Activated T-helper 1 cell treated with anti-CD3 and anti-CD28 coated beads, Interleukin-12 subunit alpha, Interleukin-12 subunit beta, Interleukin-2, Interleukin-4 antibody, amounts not matched to agents 30 ng/mL and 10 ng/mL and 1 ng/mL, durations not matched to agents 14 hours and 24 hours and 36 hours (primary cell): ENCODE measurements at regions not wholly inside any gene's neighbourhood (a gene's known extent, or its start where the extent isn't known, plus 50 kb on each side); places are given as distances from the start of the nearest gene placed in this dataset.
"Not testable (repeated sequence)": the region's sequence is repeated elsewhere in the genome, so short reads cannot be mapped to it uniquely, and the experiment has no call there.

Experiments
- DNase-seq: peaks from one replicate; pipeline ENCODE4 v3.0.0; 2021; ENCODE audit warnings: low spot score
- H3K27ac Mint-ChIP-seq: one replicate; pipeline ENCODE4 v1.8.0; 2021; ENCODE audit warnings: mild to moderate bottlenecking, mixed read lengths
- H3K27me3 Mint-ChIP-seq: one replicate; pipeline ENCODE4 v1.8.0; 2022; ENCODE audit warnings: mild to moderate bottlenecking, moderate library complexity, mixed read lengths; ENCODE audit not compliant: insufficient read depth
- H3K36me3 Mint-ChIP-seq: one replicate; pipeline ENCODE4 v1.8.0; 2021; ENCODE audit warnings: low read depth, mixed read lengths
- H3K4me1 Mint-ChIP-seq: one replicate; pipeline ENCODE4 v1.8.0; 2021; ENCODE audit warnings: low read depth, mixed read lengths
- H3K4me3 Mint-ChIP-seq: one replicate; pipeline ENCODE4 v1.8.0; 2021; ENCODE audit warnings: mild to moderate bottlenecking, moderate library complexity, mixed read lengths
- H3K9me3 Mint-ChIP-seq: one replicate; pipeline ENCODE4 v1.8.0; 2021; ENCODE audit warnings: mixed read lengths
- intact Hi-C: fragments of 100-400 bp; cut with micrococcal nuclease; formaldehyde crosslinking; loops from one replicate; pipeline ENCODE4 v1.15.1; 2024

DNA sequence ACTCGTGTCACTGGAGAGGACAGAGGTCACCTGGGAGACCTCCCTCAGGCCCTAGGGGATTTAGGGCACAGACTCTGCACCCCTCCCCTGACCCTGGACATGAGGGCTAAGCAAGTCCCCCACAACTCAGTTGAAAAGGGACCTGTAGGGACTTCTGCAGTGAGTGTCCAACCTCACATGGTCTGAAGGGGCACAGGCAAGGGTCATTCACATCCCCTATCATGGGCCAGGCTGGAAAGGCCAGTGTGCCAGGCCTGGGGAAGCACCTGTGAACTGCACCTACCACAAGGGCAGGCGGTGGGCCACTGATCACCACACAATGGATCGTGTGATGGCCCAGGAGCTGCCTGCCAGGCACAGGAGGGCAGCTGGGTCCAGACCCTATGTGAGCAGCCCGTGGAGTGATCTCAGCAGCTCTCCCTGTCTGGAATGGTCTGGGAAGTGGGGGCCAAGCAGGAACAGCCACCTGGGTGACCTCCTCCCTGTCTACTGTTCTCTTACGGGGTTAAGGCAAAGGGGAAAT lies 1502.6 kb upstream of the TPTE start:
- H3K9me3 Mint-ChIP-seq, result peaks cover 12% of the 10 kb centered on the region
- H3K27me3 Mint-ChIP-seq, intact Hi-C loops, H3K4me1 Mint-ChIP-seq, H3K36me3 Mint-ChIP-seq, H3K27ac Mint-ChIP-seq, H3K4me3 Mint-ChIP-seq, DNase-seq: not testable (repeated sequence)

DNA sequence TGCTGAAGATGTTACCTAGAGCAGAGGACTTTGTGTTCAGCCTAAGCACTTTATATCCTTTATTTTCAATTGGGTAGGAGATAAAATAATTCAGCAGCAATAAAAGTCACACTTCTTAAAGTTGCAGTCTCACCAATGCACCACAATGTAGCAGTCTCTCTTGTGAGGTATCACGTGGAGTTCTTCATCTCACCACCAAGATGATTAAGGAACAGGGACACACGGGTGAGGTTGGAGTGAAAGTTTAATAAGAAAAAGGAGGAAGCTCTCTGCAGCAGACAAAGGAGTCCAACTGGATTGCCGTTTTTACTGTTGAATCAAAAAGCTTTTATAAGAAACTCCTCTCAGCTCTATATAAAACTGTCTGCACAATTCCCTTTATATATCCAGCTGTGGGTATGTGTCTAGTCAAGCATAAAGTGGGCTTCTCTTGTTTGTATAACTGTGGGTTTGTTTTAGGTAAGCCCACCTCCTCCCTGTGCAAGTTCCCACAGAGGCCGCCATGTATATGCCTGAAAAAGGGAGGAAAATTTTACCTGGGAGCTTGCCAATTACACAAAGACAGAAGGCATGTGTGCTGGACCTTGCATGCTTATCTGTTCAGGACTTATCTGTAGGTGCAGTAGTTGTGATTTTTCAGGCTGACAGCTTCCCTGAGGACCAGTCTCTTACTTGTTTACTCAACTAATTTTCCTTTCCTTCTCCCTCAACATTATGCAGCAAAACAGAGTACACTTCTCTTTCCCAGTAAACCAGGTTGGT lies 1497.2 kb upstream of the TPTE start:
- H3K27me3 Mint-ChIP-seq, intact Hi-C loops, H3K36me3 Mint-ChIP-seq, H3K27ac Mint-ChIP-seq, H3K4me1 Mint-ChIP-seq, DNase-seq, H3K9me3 Mint-ChIP-seq, H3K4me3 Mint-ChIP-seq: not testable (repeated sequence)

DNA sequence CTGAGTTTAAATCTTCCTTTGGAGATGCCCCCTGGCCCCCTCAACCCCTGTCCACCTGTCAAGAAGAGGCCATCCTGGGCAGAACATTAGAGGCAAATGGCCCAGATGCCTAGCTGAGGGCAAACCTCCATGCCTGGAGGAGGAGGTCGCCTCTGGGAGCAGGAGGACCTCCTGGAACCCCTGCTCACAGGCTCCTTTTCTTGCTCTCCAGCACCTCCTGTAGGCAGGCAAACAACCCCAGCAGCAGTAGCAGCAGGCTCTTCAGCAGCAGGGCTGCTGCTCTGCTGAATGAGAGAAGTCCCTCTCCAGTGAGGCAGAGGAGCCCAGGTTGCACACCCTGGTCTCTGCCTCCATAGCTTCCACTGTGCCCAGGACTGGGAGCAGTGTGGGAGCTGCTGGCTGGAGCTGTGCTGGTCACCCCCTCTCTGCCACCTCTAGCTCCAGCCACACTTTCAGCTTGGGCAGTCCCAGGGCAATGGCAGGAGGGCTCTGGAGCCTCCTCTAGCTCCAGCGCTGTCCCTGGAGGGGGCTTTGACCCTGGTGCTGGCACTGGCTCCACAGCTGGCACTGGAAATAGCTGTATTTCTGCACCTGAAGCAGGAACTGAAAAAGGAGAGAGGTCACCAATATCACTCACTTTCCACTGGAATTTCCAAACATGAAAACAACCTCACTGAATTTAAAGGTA lies 1494.5 kb upstream of the TPTE start:
- H3K9me3 Mint-ChIP-seq, DNase-seq, H3K27me3 Mint-ChIP-seq, H3K4me3 Mint-ChIP-seq, intact Hi-C loops, H3K27ac Mint-ChIP-seq, H3K36me3 Mint-ChIP-seq, H3K4me1 Mint-ChIP-seq: not testable (repeated sequence)

GRCh38 chr21:9027417-9027800 lies 1494.0 kb upstream of the TPTE start:
- H3K9me3 Mint-ChIP-seq, H3K36me3 Mint-ChIP-seq, intact Hi-C loops, H3K4me1 Mint-ChIP-seq, DNase-seq, H3K27ac Mint-ChIP-seq, H3K27me3 Mint-ChIP-seq, H3K4me3 Mint-ChIP-seq: not testable (repeated sequence)

GRCh38 chr21:9028624-9029431 lies 1492.6 kb upstream of the TPTE start:
- H3K9me3 Mint-ChIP-seq, H3K4me1 Mint-ChIP-seq, H3K36me3 Mint-ChIP-seq, H3K27ac Mint-ChIP-seq, H3K27me3 Mint-ChIP-seq, DNase-seq, H3K4me3 Mint-ChIP-seq, intact Hi-C loops: not testable (repeated sequence)

- H3K36me3 Mint-ChIP-seq, DNase-seq, intact Hi-C loops, H3K9me3 Mint-ChIP-seq, H3K27ac Mint-ChIP-seq, H3K4me1 Mint-ChIP-seq, H3K27me3 Mint-ChIP-seq, H3K4me3 Mint-ChIP-seq: not testable (repeated sequence)
Measured at GRCh38 chr21:9030141-9030665, 1491.2 kb upstream of the TPTE start.

DNA sequence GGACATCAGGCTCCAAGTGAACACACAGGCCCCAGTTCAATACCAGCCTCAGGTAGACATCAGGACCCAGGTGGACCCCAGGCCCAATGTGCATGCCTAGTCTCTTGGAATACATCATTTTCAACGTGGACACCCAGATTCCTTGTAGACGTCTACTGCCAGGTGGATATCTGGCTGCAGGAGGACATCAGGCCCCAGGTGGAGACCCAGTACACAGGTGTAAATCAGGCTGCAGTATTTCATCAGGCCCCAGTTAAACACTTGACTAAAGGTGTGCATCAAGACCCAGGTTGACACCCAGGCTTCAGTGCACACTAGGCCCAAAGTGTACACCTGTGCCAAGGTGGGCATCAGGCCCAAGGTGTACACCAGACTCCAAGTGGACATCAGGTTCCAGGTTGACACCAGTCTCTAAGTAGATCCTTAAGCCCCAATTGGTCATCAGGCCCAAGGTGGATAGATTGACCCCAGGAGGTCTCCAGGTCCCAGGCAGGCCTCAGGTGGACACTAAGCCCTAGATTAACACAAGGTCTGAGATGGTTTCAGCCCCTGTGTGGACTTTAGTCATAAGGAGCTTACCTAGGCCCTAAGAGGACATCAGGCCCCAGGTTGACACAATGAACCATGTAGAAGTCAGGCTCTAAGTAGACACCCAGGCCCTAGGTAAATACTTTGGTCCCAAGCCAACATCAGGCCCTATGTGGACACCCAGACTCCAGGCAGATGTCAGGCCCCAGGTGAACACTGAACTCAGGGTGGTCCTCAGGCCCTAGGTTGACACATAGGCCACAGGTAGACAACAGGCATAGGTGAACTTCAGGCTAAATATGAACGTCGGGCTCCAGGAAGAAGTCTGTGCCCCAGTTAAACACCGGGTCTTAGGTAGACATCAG lies 1489.7 kb upstream of the TPTE start:
- H3K4me1 Mint-ChIP-seq, H3K27ac Mint-ChIP-seq, H3K4me3 Mint-ChIP-seq, intact Hi-C loops, H3K36me3 Mint-ChIP-seq, DNase-seq, H3K27me3 Mint-ChIP-seq, H3K9me3 Mint-ChIP-seq: not testable (repeated sequence)

DNA sequence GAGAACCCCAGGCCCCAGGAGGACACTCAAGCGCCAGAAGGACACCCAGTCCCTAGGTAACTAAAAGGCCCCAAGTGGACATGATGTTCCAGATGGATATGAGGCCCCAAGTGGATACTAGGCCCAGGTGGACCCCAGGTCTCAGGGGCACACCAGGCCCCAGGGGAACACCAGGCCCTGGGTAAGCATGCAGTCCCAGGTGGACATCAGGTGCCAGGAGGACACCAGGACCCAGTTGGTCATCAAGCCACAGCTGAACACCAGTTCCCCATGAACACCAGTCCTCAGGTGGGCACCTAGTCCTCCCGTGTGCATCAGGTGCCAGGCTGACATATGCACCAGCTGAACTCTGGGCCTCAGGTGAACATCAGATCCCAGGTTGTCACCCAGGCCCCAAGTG lies 1488.8 kb upstream of the TPTE start:
- H3K36me3 Mint-ChIP-seq, DNase-seq, H3K4me1 Mint-ChIP-seq, H3K4me3 Mint-ChIP-seq, intact Hi-C loops, H3K9me3 Mint-ChIP-seq, H3K27me3 Mint-ChIP-seq, H3K27ac Mint-ChIP-seq: not testable (repeated sequence)

DNA sequence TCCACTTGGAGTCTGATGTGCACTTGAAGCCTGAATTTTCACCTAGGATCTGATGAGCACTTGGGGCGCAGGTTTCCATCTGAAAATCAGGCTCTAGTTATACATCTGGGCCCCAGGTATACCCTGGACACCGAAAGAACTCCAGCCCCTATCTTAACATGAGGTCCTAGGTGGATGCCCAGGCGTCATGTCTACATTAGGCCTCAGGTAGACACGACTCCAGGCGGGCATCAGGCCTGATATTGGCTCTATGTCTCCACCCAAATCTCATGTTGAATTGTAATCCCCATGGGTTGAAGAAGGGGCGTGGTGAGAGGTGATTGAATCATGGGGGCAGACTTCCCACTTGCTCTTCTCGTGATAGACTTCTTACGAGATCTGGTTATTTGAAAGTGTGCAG lies 1488.1 kb upstream of the TPTE start:
- not testable (repeated sequence) for H3K36me3 Mint-ChIP-seq

GRCh38 chr21:9034491-9035200 lies 1486.7 kb upstream of the TPTE start:
- DNase-seq, intact Hi-C loops, H3K4me1 Mint-ChIP-seq, H3K27ac Mint-ChIP-seq, H3K36me3 Mint-ChIP-seq, H3K27me3 Mint-ChIP-seq, H3K9me3 Mint-ChIP-seq, H3K4me3 Mint-ChIP-seq: not testable (repeated sequence)

More for the DNA sequence above, 1488.1 kb upstream of the TPTE start:
- H3K4me1 Mint-ChIP-seq, H3K4me3 Mint-ChIP-seq, H3K9me3 Mint-ChIP-seq, H3K27me3 Mint-ChIP-seq, intact Hi-C loops, DNase-seq, H3K27ac Mint-ChIP-seq: not testable (repeated sequence)

DNA sequence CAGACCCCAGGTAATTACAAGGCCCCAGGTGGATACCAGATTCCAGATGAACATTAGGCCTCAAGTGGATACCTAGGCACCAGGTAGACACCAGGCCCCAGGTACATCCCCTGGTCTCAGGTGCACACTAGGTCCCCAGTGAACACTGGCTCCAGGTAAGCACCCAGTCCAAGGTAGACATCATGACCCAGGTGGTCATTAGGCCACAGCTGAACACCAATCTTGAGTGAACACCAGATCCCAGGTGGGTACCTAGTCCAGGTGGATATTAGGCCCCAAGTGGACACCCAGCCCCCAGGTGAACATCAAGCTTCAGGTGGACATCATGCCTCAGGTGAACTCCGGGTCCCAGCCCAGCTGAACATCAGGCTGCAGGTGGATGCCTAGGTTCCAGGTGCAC lies 1486.2 kb upstream of the TPTE start:
- intact Hi-C loops, H3K9me3 Mint-ChIP-seq, DNase-seq, H3K27ac Mint-ChIP-seq, H3K4me1 Mint-ChIP-seq, H3K36me3 Mint-ChIP-seq, H3K27me3 Mint-ChIP-seq, H3K4me3 Mint-ChIP-seq: not testable (repeated sequence)

GRCh38 chr21:9035970-9036369 lies 1485.4 kb upstream of the TPTE start:
- H3K4me1 Mint-ChIP-seq, intact Hi-C loops, DNase-seq, H3K36me3 Mint-ChIP-seq, H3K27ac Mint-ChIP-seq, H3K4me3 Mint-ChIP-seq, H3K27me3 Mint-ChIP-seq, H3K9me3 Mint-ChIP-seq: not testable (repeated sequence)
